OCI-LY1 (cell line): ENCODE measurements at regions not wholly inside any gene's neighbourhood (a gene's known extent, or its start where the extent isn't known, plus 50 kb on each side); places are given as distances from the start of the nearest gene placed in this dataset.

ENCODE experiments used
- EZH2 ChIP-seq: fragments of 200-600 bp; sonication (generic), shearing (Covaris generic); IDR thresholded peaks from 2 replicates; pipeline ENCODE4 v1.8.0; 2017; ENCODE audit warnings: borderline replicate concordance, mixed run types, mild to moderate bottlenecking, antibody characterized with exemption, low read length, moderate library complexity, mixed read lengths
- TF ChIP-seq, protein P1 (sequence below): fragments of 200-600 bp; sonication (generic), shearing (Covaris generic); IDR thresholded peaks from 2 replicates; pipeline ENCODE4 v1.5.1; 2017; ENCODE audit warnings: mild to moderate bottlenecking, antibody characterized with exemption, low read length, moderate library complexity, mixed read lengths

DNA sequence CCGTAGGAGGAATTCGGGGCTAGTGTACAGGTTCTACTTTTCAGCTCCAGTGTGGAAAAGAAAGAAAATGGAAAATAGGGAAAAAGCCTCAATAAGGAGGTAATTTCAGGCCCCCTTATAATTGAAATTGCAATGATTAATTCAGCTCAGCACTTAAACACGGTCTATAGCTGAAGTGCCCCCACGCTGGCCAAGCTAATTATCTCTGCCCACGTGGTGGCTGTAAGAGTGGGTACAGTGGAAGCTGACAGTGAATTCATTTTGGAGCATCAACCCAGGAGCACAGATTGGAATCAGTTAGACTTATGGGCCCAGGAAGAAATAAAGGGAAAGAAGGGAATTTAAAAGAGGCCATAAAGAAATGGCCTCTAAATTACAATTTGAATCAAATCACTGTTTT, 631.1 kb upstream of the CPEB2 start:
- TF ChIP-seq, protein P1, sequence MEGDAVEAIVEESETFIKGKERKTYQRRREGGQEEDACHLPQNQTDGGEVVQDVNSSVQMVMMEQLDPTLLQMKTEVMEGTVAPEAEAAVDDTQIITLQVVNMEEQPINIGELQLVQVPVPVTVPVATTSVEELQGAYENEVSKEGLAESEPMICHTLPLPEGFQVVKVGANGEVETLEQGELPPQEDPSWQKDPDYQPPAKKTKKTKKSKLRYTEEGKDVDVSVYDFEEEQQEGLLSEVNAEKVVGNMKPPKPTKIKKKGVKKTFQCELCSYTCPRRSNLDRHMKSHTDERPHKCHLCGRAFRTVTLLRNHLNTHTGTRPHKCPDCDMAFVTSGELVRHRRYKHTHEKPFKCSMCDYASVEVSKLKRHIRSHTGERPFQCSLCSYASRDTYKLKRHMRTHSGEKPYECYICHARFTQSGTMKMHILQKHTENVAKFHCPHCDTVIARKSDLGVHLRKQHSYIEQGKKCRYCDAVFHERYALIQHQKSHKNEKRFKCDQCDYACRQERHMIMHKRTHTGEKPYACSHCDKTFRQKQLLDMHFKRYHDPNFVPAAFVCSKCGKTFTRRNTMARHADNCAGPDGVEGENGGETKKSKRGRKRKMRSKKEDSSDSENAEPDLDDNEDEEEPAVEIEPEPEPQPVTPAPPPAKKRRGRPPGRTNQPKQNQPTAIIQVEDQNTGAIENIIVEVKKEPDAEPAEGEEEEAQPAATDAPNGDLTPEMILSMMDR = no peak
- no peak for TF ChIP-seq EZH2
